Epithelial cell of esophagus (primary cell): ENCODE measurements at regions not wholly inside any gene's neighbourhood (a gene's known extent, or its start where the extent isn't known, plus 50 kb on each side); places are given as distances from the start of the nearest gene placed in this dataset.

Experiments used
- DNase-seq: peaks from one replicate; pipeline ENCODE4 v3.0.0; 2010; ENCODE audit warnings: low read depth
- H3K4me3 ChIP-seq: 2 replicates; pipeline ENCODE4 v1.5.1; 2011; ENCODE audit warnings: mild to moderate bottlenecking, low read length, control low read depth
- CTCF ChIP-seq: IDR thresholded peaks from 2 replicates; pipeline ENCODE4 v1.5.1; 2011; ENCODE audit warnings: low read depth, mild to moderate bottlenecking, low read length, control low read depth, inconsistent platforms; ENCODE audit not compliant: insufficient read depth; ENCODE audit errors: missing control alignments

DNA sequence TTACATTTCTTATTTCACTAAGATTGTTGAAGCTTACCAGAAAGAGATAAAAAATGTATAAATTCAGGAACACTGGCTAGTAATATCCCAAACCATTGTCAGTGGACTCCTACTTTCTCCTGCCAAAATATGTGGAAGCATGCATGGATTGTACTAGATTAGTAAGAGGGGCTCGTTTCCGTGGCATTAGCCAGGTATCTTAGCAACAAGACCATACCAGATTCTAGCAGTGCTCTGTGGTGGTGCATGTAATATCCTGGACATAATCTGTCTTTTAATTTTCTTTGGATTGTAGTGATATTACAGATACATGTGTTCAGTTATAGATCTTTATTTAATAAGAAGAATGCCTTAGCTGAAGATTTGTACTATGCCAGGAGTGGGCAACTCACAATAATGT is 371.9 kb upstream of the PITX2 start:
- TF ChIP-seq CTCF, result no peak
- no peak for DNase-seq
- no peak overlapping the region for H3K4me3 ChIP-seq

DNA sequence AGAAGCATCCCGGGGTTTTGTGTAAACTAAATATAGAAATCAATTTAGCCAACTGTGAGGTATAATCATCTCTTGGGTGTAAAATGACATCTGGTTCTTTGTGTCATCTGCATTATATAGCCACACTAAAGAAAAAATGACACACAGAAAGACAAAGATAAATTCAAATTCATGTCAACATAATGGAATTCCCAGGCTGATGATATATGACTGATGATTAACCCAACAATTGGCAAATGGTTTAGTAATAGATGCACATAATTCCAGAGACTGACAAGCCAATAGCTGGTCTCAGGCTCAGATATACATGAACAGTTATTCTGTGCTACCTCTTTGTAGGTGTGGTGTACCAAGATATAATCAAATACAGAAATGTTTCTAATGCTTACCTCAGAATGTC is 375.4 kb upstream of the PITX2 start:
- DNase-seq, result peak; percentile 4
- no peak overlapping the region for H3K4me3 ChIP-seq
- TF ChIP-seq CTCF, result no peak

GRCh38 chr4:111011458-111011857 is 388.6 kb upstream of the PITX2 start:
- no peak for TF ChIP-seq CTCF
- DNase-seq, result no peak
- H3K4me3 ChIP-seq, result no peak overlapping the region

DNA sequence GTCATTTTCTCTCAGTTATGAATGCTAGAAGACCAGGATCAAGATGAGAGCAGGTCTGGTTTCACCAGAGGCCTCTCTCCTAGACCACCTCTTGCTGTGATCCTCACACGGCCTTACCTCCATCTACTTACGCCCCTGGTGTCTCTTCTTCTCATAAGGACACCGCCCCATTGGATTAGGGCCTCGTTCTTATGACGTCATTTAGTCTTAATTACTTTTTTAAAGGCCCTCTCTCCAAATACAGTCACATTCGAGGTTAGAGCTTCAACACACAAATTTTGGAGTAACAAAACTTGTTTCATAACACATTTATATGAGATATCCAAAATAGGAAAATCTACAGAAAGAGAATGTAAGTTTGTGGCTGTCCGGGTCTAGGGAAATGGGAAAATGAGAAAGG is 391.0 kb upstream of the PITX2 start:
- no peak overlapping the region for H3K4me3 ChIP-seq
- no peak for TF ChIP-seq CTCF
- DNase-seq, result no peak

- H3K4me3 ChIP-seq, result no peak overlapping the region
- DNase-seq, result no peak
- no peak for TF ChIP-seq CTCF
Measured at GRCh38 chr4:111014537-111014936, 391.7 kb upstream of the PITX2 start.

- no peak for DNase-seq
- no peak overlapping the region for H3K4me3 ChIP-seq
- no peak for TF ChIP-seq CTCF
Measured at GRCh38 chr4:111016416-111016815, 393.5 kb upstream of the PITX2 start.

DNA sequence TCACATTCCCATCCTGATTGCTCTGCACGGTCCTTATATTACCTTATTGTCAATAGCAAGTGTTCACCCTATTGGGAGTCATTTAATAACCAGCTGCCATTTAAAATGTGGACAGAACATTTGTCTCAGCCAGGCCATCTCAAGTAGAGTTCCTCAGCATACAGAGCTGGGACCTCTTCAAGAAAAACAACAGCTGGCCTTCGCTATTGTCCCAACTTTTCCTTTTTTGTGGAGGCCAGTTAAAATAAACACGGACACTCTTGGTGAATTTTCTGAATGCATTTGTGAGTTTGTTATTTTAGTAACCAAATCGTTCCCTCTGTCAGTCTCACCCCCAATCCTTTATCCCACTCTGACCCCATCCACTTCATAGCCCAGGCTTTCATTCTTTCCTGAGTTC is 395.3 kb upstream of the PITX2 start:
- no peak for DNase-seq
- no peak overlapping the region for H3K4me3 ChIP-seq
- no peak for TF ChIP-seq CTCF
